ENCODE measurements at regions not wholly inside any gene's neighbourhood (a gene's known extent, or its start where the extent isn't known, plus 50 kb on each side); places are given as distances from the start of the nearest gene placed in this dataset.

DNA sequence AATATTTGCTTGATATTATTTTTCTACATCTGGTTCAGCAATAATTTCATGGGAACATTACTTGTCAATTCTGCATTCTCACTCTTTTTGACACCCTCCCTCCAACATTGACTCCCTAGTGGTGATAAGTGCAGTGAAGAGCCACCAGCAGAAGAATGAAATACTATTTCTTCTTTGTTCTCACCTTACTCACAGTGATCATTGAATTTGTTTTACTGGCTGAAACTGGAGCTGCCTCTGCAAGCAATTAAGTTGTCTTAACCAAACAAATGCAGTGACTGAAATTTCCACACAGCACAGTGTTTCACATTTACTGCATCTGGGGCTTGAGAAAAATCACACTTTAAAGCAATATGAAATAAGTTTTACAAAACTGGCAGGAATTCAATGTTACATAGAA is 189.8 kb downstream of the JRKL start:
- Histone ChIP-seq H3K9me1 (ENCODE audit: insufficient read depth, low read length) (no peaks in the 10 kb centered on the region), H3K4me3 (ENCODE audit: insufficient read depth, low read depth, low read length) (no peak overlapping the region), H3K27me3 (ENCODE audit: control insufficient read depth, insufficient read depth, low read length) (no peaks in the 10 kb centered on the region), H3K27ac (ENCODE audit: insufficient read depth, low read length) (no peak overlapping the region), H2BK120ac (ENCODE audit: low read depth, low read length) (no peak overlapping the region), H3K18ac (ENCODE audit: low read depth, low read length) (no peak overlapping the region), H3K23ac (ENCODE audit: low read depth, low read length) (no peak overlapping the region), H2AK9ac (replicated peaks; ENCODE audit: low read depth, low read length, poor library complexity) (no peak overlapping the region), H3K79me1 (ENCODE audit: low read depth in 1 of 2, low read length in 2 of 2) (no peaks in the 10 kb centered on the region), H3K4me1 (ENCODE audit: control insufficient read depth, insufficient read depth, low read length) (no peaks in the 10 kb centered on the region), H4K20me1 (ENCODE audit: insufficient read depth, low read length) (no peaks in the 10 kb centered on the region), H3K4me2 (ENCODE audit: low read depth, low read length) (no peak overlapping the region), H4K5ac (ENCODE audit: low read depth, low read length) (no peak overlapping the region), H3K36me3 (ENCODE audit: control insufficient read depth, insufficient read depth, low read length) (no peaks in the 10 kb centered on the region), H3K56ac (ENCODE audit: extremely low read depth, insufficient read depth, low read length) (no peak overlapping the region), H2AFZ (replicated peaks; ENCODE audit: low read length, poor library complexity) (no peak overlapping the region), H3K4ac (ENCODE audit: low read depth, low read length) (no peak overlapping the region), H3K9me3 (ENCODE audit: control insufficient read depth, insufficient read depth, low read length) (no peaks in the 10 kb centered on the region), H4K8ac (ENCODE audit: low read depth in 2 of 2, low read length in 2 of 2) (no peak overlapping the region), H2AK5ac (ENCODE audit: low read depth, low read length) (no peak overlapping the region), H2BK20ac (ENCODE audit: low read depth, low read length) (no peak overlapping the region), H4K91ac (ENCODE audit: insufficient read depth, low read depth, low read length) (no peak overlapping the region), H3K9ac (ENCODE audit: low read depth, low read length) (no peak overlapping the region), H3K14ac (replicated peaks; ENCODE audit: low read depth, low read length) (no peak overlapping the region), H2BK15ac (ENCODE audit: low read depth, low read length) (no peak overlapping the region), H2BK5ac (ENCODE audit: low read depth, low read length, poor library complexity, severe bottlenecking) (no peak overlapping the region)
- no peak for ATAC-seq (ENCODE audit: low read depth)
- intact Hi-C loops (cut with micrococcal nuclease), result no loop called here
- no TSS peak for BruUV-seq (replicated peaks)
- dilution Hi-C loops (cut with HindIII; ENCODE audit: low sequenced_read_pairs, unreplicated experiment), result no loop called here
- in situ Hi-C loops (cut with MboI; ENCODE audit: low sequenced_read_pairs), result no loop called here
- CTCF ChIA-PET, result no interaction called here
- POLR2A ChIA-PET (ENCODE audit: unreplicated experiment), result no interaction called here
- TF ChIP-seq MAFK (IDR thresholded peaks at IDR 0.05; ENCODE audit: low read depth, low read length), result no peak
- TF ChIP-seq MAZ (IDR thresholded peaks at IDR 0.05; ENCODE audit: borderline replicate concordance, low read depth, low read length), result no peak
- TF ChIP-seq RAD21 (IDR thresholded peaks at IDR 0.05; ENCODE audit: low read length), result no peak
- TF ChIP-seq, protein P1, sequence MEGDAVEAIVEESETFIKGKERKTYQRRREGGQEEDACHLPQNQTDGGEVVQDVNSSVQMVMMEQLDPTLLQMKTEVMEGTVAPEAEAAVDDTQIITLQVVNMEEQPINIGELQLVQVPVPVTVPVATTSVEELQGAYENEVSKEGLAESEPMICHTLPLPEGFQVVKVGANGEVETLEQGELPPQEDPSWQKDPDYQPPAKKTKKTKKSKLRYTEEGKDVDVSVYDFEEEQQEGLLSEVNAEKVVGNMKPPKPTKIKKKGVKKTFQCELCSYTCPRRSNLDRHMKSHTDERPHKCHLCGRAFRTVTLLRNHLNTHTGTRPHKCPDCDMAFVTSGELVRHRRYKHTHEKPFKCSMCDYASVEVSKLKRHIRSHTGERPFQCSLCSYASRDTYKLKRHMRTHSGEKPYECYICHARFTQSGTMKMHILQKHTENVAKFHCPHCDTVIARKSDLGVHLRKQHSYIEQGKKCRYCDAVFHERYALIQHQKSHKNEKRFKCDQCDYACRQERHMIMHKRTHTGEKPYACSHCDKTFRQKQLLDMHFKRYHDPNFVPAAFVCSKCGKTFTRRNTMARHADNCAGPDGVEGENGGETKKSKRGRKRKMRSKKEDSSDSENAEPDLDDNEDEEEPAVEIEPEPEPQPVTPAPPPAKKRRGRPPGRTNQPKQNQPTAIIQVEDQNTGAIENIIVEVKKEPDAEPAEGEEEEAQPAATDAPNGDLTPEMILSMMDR (conservative IDR thresholded peaks at IDR 0.05; ENCODE audit: low read depth, low read length), result no peak
- TF ChIP-seq FOS (IDR thresholded peaks at IDR 0.05; ENCODE audit: low read depth, low read length), result no peak
- TF ChIP-seq MXI1 (IDR thresholded peaks at IDR 0.05; ENCODE audit: borderline replicate concordance, low read depth, low read length), result no peak
- TF ChIP-seq RCOR1 (IDR thresholded peaks at IDR 0.05; ENCODE audit: insufficient replicate concordance, low read length), result no peak
- no peak for TF ChIP-seq NFE2L2 (IDR thresholded peaks at IDR 0.05; ENCODE audit: low read depth, low read length)
- no peak for TF ChIP-seq CEBPB (IDR thresholded peaks at IDR 0.05; ENCODE audit: low read depth, low read length)
- TF ChIP-seq CHD1 (IDR thresholded peaks at IDR 0.05; ENCODE audit: low read depth, low read length), result no peak
- DNase-seq, result no peak

All from IMR-90 (cell line).